ENCODE measurements at regions not wholly inside any gene's neighbourhood (a gene's known extent, or its start where the extent isn't known, plus 50 kb on each side); places are given as distances from the start of the nearest gene placed in this dataset.

DNA sequence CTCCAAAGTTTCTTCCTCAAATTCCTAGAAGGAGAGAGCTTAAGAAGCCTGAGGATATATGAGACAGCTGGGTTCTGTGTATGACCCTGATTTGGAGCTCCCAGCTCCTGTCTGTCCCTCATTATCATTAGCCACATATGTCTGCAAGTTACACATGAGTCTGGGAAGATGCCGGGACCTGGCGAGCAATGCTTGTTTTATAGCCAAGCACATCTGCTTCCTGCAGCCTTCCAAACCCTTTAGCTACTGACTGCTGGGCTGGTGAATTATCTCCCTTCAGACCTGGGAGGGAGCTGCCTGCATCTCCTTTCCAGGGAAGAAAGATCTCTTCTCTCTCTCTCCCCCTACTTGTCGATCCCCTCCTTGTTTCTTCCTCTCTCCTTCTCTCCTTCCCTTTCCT lies 556.7 kb upstream of the BOD1L1 start:
- no peak for DNase-seq

DNA sequence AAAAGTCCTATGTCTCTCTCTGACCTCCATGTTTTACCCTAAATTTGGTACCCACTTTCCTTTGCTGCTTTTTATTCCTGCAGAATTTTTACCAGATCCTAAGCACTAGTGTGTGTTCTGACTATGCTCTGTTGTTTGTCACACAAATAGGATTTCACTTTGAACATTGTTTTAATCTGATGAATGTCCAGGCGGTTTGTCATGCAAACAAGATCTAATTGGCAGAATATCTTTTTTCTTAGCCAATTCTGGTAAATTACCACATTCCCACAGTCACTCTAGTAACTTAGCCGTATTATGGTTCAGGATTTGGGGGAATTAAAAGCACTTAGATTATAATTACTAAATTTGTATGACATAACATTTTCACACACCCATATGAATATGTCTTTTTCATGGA lies 557.2 kb upstream of the BOD1L1 start:
- DNase-seq = no peak

DNA sequence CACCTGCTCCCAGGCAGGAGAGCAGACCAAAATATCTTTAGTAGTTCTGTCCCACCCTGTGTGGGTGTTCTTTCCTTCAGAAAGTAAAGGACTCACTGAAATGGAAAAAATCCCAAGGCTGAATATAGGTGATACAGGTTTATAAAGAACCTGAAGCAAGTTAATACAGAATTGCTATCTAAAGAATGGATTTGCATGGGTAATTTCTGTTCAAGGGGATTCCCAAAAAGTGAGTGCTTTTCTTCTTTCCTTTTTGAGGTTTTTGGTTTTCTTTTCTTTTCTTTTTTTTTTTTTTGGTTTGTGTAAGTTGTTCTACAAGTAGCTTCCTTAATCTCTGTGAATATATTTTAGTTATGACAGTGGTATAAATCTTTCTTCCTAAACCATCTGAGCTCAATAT lies 560.7 kb upstream of the BOD1L1 start:
- no peak for DNase-seq

GRCh38 chr4:14193601-14194000 lies 566.1 kb upstream of the BOD1L1 start:
- no peak for DNase-seq

DNA sequence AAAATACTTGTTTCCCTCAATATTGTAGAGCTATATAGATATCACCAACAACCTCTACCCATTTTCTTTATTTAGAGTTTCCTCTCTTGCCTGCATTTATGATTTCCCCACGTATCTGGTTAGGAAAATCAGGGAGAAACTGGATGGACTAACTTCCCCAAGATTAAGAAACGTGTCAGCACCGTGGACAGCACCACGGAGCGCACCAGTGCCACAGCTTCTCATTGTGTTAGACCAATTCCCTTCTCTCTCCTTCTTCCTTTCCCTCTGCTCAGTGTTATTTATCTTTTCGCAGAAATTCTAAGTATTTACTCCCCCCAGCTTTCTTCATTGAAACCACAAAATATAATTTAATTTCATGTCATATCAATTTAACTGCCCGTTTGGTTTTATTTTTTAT lies 568.6 kb upstream of the BOD1L1 start:
- DNase-seq = no peak

DNA sequence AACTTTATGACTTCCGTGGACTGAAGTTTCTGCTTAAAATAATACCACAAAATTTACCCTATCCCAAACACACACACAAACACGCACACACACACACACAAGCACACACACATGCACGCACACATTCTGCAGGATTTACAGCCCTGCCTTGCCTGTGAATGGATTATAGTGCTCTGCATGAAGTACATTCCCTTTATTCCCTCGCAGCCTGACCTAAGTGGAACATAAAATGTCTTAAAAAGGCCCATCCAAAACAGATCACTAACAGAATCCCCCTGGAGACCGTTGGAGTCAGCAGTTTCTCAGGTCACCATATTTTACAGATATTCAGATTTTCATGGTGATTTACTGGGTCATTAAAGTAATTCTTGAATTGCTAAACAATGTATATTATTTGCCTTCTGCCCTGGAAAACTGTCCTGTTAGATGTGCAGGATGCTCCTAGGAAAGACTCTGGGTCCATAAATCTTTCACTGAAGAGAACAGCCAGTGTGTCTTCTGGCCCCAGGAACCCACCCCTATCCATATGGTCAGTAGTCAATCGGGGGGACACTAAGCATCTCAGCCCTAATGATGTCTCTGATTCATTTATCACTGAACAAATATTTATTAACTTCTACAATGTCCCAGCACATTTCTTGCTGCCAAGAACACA lies 587.7 kb upstream of the BOD1L1 start:
- DNase-seq = no peak

DNA sequence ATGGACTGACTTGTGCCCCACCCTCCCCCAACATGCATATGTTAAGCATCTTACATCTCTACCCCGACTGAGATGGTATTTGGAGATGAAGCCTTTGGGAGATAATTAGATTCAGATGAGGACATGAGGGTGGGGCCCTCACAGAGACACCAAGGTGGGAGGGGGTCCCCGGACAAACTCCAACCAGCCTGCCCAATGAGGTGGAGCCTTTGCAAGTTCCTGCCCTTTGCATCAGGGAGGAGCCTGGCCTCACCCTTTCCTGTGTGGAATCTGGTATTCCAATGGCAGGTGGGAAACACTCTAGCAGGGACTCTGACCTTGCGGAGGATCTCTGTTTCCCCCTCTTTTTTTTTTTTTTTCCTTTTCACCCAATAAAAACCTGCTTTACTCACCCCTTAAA lies 589.9 kb upstream of the BOD1L1 start:
- DNase-seq = no peak

DNA sequence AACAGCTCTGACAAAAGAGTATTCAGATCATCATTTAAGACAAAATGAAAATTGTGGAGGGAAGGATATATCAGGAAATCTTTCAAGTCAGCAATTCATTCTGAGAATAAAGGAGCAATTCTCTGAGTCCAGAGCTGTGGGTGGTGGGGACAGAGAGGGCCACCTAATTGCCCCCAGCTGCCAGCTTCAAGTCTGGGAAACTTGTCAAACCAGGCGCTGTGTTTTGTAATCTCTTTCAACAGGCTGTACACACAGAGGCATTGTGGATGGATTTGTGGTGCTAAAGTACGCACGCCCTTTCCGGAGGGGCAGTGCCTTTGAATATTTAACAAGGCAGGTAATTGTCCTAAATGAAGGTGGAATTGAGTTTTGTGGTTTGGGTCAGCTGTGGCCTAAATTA lies 591.1 kb upstream of the BOD1L1 start:
- DNase-seq = no peak

- DNase-seq = no peak
Measured at GRCh38 chr4:14221176-14221575, 593.7 kb upstream of the BOD1L1 start.

GRCh38 chr4:14222377-14223029 lies 595.0 kb upstream of the BOD1L1 start:
- DNase-seq = no peak

- DNase-seq = no peak
Measured at GRCh38 chr4:14223461-14223860, 595.9 kb upstream of the BOD1L1 start.

GRCh38 chr4:14225688-14226207 lies 598.2 kb upstream of the BOD1L1 start:
- no peak for DNase-seq

GRCh38 chr4:14233126-14233525 lies 605.6 kb upstream of the BOD1L1 start:
- no peak for DNase-seq

DNA sequence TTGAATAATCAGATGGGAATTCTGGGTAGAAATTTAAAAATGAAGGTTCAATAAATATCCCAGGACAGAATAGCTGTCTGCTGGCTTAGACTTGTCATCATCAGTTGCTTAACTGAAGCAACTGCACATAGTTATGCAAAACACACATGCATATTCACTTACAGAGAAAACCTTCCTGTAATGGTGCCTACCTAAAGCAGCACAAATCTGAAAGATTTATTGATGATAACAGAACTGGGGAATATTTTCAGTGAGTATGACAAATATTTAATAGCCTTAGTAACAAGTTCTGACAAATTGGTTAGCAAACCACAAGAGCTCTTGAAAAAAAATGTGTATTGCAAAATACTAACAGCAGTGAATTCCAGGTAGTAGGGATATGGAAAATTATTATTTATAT lies 606.8 kb upstream of the BOD1L1 start:
- DNase-seq = no peak

DNA sequence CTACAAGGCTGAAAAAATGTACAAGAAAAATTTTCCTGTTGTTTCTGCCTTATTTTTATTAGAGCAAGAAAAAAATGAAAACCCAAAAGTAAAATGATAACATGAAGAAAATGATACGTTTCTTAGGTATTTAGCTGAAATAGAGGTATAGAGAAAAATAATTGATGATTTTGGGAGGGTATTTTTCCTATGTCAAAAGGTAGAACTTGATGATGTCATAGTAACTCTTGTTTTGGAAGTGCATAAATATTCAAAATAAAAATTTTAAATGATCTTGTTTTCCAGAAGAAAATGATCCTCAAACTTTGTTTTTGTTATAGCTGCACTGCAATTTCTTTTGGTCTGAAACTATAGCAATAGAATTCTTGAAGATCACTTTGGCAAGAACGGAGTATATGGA lies 608.8 kb upstream of the BOD1L1 start:
- no peak for DNase-seq

GRCh38 chr4:14237911-14238310 lies 610.4 kb upstream of the BOD1L1 start:
- no peak for DNase-seq

GRCh38 chr4:14241574-14241973 lies 614.0 kb upstream of the BOD1L1 start:
- DNase-seq = no peak

DNA sequence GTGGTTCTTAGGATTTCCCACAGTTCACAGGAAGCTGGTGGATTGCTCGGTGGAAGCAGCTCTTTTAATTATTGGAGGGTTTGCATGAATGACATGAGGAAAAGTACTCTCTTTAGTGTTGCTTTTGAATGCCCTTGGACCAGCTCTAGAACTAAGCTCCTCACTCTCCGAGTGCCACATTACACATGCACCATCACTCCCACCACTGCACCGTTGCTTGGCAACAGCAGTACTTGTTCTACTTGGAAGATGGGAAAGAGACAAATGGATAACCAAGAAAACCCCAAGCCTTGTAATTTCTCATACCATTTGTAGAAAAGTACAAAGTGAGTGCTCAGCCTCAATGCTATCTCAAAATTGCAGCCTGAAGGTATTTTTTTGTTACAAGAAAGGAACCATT lies 620.2 kb upstream of the BOD1L1 start:
- DNase-seq = no peak

- DNase-seq = no peak
Measured at GRCh38 chr4:14249226-14249625, 621.7 kb upstream of the BOD1L1 start.

DNA sequence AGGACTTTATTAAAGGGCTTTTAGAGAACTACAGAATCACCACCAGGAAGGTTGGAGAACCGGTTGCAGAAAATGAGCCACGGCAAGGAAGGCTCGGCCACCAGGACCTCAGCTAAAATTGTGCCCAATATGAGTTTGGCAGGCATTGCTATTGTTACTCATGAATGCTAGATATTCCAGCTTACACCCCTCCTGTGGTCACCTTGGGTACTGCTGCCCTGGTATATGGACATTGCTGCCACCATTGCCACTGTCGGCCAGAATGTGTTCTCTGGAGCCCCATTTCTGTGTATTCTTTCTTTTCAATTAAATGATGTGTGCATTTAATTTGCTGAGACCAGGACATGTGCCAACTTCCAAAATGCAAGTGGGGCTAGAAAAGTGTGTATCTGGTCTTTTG lies 626.7 kb upstream of the BOD1L1 start:
- DNase-seq = no peak

- DNase-seq = no peak
Measured at GRCh38 chr4:14254926-14255325, 627.4 kb upstream of the BOD1L1 start.

- DNase-seq = no peak
Measured at GRCh38 chr4:14257903-14258302, 630.4 kb upstream of the BOD1L1 start.

- DNase-seq = no peak
Measured at GRCh38 chr4:14259936-14260335, 632.4 kb upstream of the BOD1L1 start.

- no peak for DNase-seq
Measured at GRCh38 chr4:14260591-14260990, 633.1 kb upstream of the BOD1L1 start.

DNA sequence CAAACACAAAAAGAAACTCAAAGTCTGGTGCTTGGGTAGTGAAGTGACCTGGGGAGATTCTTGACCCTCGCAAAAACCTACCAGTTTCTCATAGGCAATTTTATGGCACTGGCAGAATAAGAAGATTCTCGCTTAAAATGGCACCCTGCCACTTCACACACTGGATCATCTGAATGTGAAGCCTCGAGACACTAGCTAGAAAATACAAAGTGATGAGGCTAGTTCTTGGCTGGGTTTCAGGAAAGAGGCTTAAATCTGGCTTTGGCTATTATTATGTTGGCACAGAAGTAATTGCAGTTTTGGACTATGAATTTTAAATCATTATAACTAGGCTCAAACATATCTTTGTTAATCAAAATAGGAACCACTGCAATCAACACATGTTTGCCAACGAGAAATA lies 634.7 kb upstream of the BOD1L1 start:
- DNase-seq = no peak
